Prostate gland (tissue), 2 donors: ENCODE measurements at regions not wholly inside any gene's neighbourhood (a gene's known extent, or its start where the extent isn't known, plus 50 kb on each side); places are given as distances from the start of the nearest gene placed in this dataset.

ENCODE experiments used
- DNase-seq: peaks from one replicate; pipeline ENCODE4 v3.0.0-alpha.2; 2019; ENCODE audit warnings: low spot score
- H3K27ac ChIP-seq, 2 donors: fragments of 200-600 bp; sonication (generic); 2 replicates each; pipeline ENCODE4 v1.5.1; 2017 to 2019
- H3K27me3 ChIP-seq: fragments of 200-600 bp; sonication (generic); replicated peaks from 2 replicates; pipeline ENCODE4 v1.5.1; 2019; ENCODE audit not compliant: insufficient read depth
- H3K36me3 ChIP-seq, 2 donors: fragments of 200-600 bp; sonication (generic); 1 replicate in 1 of 2; 2 replicates in 1 of 2; pipeline versions ENCODE4 v1.5.1 to v1.8.1; 2017 to 2019
- H3K4me1 ChIP-seq: fragments of 200-600 bp; sonication (generic); replicated peaks from 2 replicates; pipeline ENCODE4 v1.5.1; 2019
- H3K4me3 ChIP-seq, 2 donors: fragments of 200-600 bp; sonication (generic); 2 replicates each; pipeline ENCODE4 v1.5.1; 2017 to 2019
- H3K9me3 ChIP-seq: fragments of 200-600 bp; sonication (generic); 2 replicates; pipeline ENCODE4 v1.5.1; 2017
- CTCF ChIP-seq, 4 experiments: fragments of 200-600 bp in 2 of 4; fragments of 450-650 bp in 2 of 4; sonication (generic) in 2 of 4; IDR thresholded peaks; 1 replicate in 3 of 4; 2 replicates in 1 of 4; pipeline ENCODE4 v1.5.1; 2016 to 2019; ENCODE audit warnings: antibody characterized with exemption in 4 of 4, mild to moderate bottlenecking in 2 of 4, moderate library complexity in 2 of 4
- POLR2A ChIP-seq: fragments of 450-650 bp; IDR thresholded peaks from one replicate; pipeline ENCODE4 v1.6.1; 2016; ENCODE audit warnings: antibody characterized with exemption, mild to moderate bottlenecking
- POLR2AphosphoS5 ChIP-seq: sonication (generic); formaldehyde crosslinking; IDR thresholded peaks from one replicate; pipeline ENCODE4 v1.6.1; 2017; ENCODE audit warnings: antibody characterized with exemption
- WGBS: methylation state at CpG from one replicate; pipeline ENCODE4 v1.1.5; 2018; 5-methylcytosine and 5-hydroxymethylcytosine counted together
- intact Hi-C: fragments of 100-400 bp; cut with DNase I; formaldehyde crosslinking; loops from one replicate; pipeline ENCODE4 v1.14.2; 2022

GRCh38 chr18:73790587-73790986 is 357.0 kb downstream of the FBXO15 start:
- Histone ChIP-seq H3K4me3 (no peak overlapping the region), H3K36me3 (no peaks in the 10 kb centered on the region), H3K4me1 (no peaks in the 10 kb centered on the region), H3K27ac (no peak overlapping the region), H3K27me3 (no peaks in the 10 kb centered on the region), H3K9me3 (no peaks in the 10 kb centered on the region)
- no peak for TF ChIP-seq CTCF (IDR thresholded peaks at IDR 0.05)
- no peak for DNase-seq
- WGBS: 63% methylated on average over 1 of the region's 1 CpG
- intact Hi-C loops: no loop called here

GRCh38 chr18:73787316-73787715 is 360.3 kb downstream of the FBXO15 start:
- no peaks in the 10 kb centered on the region for H3K9me3 ChIP-seq
- WGBS: 93% methylated on average over 5 of the region's 5 CpGs

GRCh38 chr18:73785300-73785699 is 362.3 kb downstream of the FBXO15 start:
- intact Hi-C loops: no loop called here
- H3K4me1 ChIP-seq: no peaks in the 10 kb centered on the region
- no peaks in the 10 kb centered on the region for H3K9me3 ChIP-seq
- 62% methylated on average over 1 of the region's 1 CpG for WGBS
- TF ChIP-seq POLR2AphosphoS5: no peak
- no peaks in the 10 kb centered on the region for H3K36me3 ChIP-seq
- no peak overlapping the region for H3K27ac ChIP-seq
- no peaks in the 10 kb centered on the region for H3K27me3 ChIP-seq
- DNase-seq: no peak
- H3K4me3 ChIP-seq: no peak overlapping the region

More at GRCh38 chr18:73787316-73787715, 360.3 kb downstream of the FBXO15 start:
- H3K4me3 ChIP-seq: no peak overlapping the region
- no peak overlapping the region for H3K27ac ChIP-seq
- DNase-seq: no peak
- TF ChIP-seq POLR2A (no peak), CTCF (IDR thresholded peaks at IDR 0.05) (no peak), POLR2AphosphoS5 (no peak)
- no peaks in the 10 kb centered on the region for H3K4me1 ChIP-seq
- H3K36me3 ChIP-seq: no peaks in the 10 kb centered on the region
- intact Hi-C loops: no loop called here
- no peaks in the 10 kb centered on the region for H3K27me3 ChIP-seq

- intact Hi-C loops: no loop called here
- 82% methylated on average over 8 of the region's 8 CpGs for WGBS
- no peak overlapping the region for H3K4me3 ChIP-seq
- no peaks in the 10 kb centered on the region for H3K4me1 ChIP-seq
- H3K27me3 ChIP-seq: no peaks in the 10 kb centered on the region
- H3K27ac ChIP-seq: no peak overlapping the region
- TF ChIP-seq POLR2A (no peak), CTCF (IDR thresholded peaks at IDR 0.05) (no peak), POLR2AphosphoS5 (no peak)
- H3K9me3 ChIP-seq: no peaks in the 10 kb centered on the region
- no peak for DNase-seq
- no peaks in the 10 kb centered on the region for H3K36me3 ChIP-seq
Measured at GRCh38 chr18:73784853-73785252, 362.8 kb downstream of the FBXO15 start.

- H3K4me3 ChIP-seq: no peak overlapping the region
- no peak for TF ChIP-seq POLR2A
- TF ChIP-seq CTCF (IDR thresholded peaks at IDR 0.05): no peak
- no peak for TF ChIP-seq POLR2AphosphoS5
- no peaks in the 10 kb centered on the region for H3K27me3 ChIP-seq
- no peak overlapping the region for H3K27ac ChIP-seq
- intact Hi-C loops: no loop called here
- no peaks in the 10 kb centered on the region for H3K4me1 ChIP-seq
- WGBS: 94% methylated on average over 6 of the region's 6 CpGs
- DNase-seq: no peak
- no peaks in the 10 kb centered on the region for H3K36me3 ChIP-seq
- no peaks in the 10 kb centered on the region for H3K9me3 ChIP-seq
Measured at GRCh38 chr18:73782405-73782804, 365.2 kb downstream of the FBXO15 start.
